Panc1 (cell line): ENCODE measurements at regions not wholly inside any gene's neighbourhood (a gene's known extent, or its start where the extent isn't known, plus 50 kb on each side); places are given as distances from the start of the nearest gene placed in this dataset.

Experiments
- POLR2AphosphoS5 ChIP-seq: IDR thresholded peaks from 2 replicates; pipeline ENCODE4 v1.6.1; 2012; ENCODE audit warnings: mild to moderate bottlenecking, low read depth, low read length, moderate library complexity
- SIN3A ChIP-seq: IDR thresholded peaks from 2 replicates; pipeline ENCODE4 v1.6.1; 2012; ENCODE audit warnings: low read depth, mild to moderate bottlenecking, low read length, moderate library complexity, borderline replicate concordance; ENCODE audit not compliant: insufficient read depth
- TCF7L2 ChIP-seq: IDR thresholded peaks from 2 replicates; pipeline ENCODE4 v1.6.1; 2011; ENCODE audit warnings: mild to moderate bottlenecking, low read depth, low read length, inconsistent platforms
- TF ChIP-seq, protein P1 (sequence below): fragments of 450-650 bp; IDR thresholded peaks from 2 replicates; pipeline ENCODE4 v1.5.1; 2017; ENCODE audit warnings: mild to moderate bottlenecking
- TF ChIP-seq, protein P2 (sequence below), 2 experiments: IDR thresholded peaks; 2 replicates each; pipeline ENCODE4 v1.6.1; 2011 to 2012; ENCODE audit warnings: low read depth in 2 of 2, control low read depth in 1 of 2, low read length in 1 of 2, mild to moderate bottlenecking in 1 of 2, moderate library complexity in 1 of 2; ENCODE audit not compliant: insufficient read depth in 1 of 2

DNA sequence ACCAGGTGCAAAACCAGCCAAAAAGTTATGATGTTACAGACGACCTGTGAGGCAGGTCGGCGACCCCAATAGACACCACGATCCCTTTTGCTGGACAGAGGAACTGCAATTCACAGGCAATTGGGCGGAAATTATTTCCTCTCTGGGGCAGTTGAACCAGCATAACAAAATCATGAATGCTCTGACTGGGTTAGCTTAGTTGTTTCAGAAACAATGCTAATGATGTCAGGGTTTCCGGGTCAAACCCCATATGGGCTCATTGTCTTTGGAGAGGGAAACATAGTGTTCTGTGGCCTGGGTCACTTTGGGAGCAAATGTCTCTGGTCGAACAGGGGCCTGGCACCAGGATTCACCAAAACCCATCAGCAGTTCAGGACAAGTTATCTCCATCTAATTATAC lies 669.1 kb upstream of the NRP1 start:
- TF ChIP-seq, protein P1, sequence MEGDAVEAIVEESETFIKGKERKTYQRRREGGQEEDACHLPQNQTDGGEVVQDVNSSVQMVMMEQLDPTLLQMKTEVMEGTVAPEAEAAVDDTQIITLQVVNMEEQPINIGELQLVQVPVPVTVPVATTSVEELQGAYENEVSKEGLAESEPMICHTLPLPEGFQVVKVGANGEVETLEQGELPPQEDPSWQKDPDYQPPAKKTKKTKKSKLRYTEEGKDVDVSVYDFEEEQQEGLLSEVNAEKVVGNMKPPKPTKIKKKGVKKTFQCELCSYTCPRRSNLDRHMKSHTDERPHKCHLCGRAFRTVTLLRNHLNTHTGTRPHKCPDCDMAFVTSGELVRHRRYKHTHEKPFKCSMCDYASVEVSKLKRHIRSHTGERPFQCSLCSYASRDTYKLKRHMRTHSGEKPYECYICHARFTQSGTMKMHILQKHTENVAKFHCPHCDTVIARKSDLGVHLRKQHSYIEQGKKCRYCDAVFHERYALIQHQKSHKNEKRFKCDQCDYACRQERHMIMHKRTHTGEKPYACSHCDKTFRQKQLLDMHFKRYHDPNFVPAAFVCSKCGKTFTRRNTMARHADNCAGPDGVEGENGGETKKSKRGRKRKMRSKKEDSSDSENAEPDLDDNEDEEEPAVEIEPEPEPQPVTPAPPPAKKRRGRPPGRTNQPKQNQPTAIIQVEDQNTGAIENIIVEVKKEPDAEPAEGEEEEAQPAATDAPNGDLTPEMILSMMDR: no peak
- TF ChIP-seq POLR2AphosphoS5 (no peak), SIN3A (no peak), TCF7L2 (no peak)
- TF ChIP-seq, protein P2, sequence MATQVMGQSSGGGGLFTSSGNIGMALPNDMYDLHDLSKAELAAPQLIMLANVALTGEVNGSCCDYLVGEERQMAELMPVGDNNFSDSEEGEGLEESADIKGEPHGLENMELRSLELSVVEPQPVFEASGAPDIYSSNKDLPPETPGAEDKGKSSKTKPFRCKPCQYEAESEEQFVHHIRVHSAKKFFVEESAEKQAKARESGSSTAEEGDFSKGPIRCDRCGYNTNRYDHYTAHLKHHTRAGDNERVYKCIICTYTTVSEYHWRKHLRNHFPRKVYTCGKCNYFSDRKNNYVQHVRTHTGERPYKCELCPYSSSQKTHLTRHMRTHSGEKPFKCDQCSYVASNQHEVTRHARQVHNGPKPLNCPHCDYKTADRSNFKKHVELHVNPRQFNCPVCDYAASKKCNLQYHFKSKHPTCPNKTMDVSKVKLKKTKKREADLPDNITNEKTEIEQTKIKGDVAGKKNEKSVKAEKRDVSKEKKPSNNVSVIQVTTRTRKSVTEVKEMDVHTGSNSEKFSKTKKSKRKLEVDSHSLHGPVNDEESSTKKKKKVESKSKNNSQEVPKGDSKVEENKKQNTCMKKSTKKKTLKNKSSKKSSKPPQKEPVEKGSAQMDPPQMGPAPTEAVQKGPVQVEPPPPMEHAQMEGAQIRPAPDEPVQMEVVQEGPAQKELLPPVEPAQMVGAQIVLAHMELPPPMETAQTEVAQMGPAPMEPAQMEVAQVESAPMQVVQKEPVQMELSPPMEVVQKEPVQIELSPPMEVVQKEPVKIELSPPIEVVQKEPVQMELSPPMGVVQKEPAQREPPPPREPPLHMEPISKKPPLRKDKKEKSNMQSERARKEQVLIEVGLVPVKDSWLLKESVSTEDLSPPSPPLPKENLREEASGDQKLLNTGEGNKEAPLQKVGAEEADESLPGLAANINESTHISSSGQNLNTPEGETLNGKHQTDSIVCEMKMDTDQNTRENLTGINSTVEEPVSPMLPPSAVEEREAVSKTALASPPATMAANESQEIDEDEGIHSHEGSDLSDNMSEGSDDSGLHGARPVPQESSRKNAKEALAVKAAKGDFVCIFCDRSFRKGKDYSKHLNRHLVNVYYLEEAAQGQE (IDR thresholded peaks at IDR 0.05; ENCODE audit: insufficient read depth in 1 of 2, low read depth in 2 of 2, low read length in 1 of 2): no peak
